ENCODE measurements at regions not wholly inside any gene's neighbourhood (a gene's known extent, or its start where the extent isn't known, plus 50 kb on each side); places are given as distances from the start of the nearest gene placed in this dataset.

GRCh38 chr3:139218046-139218445 is 125.8 kb upstream of the MRPS22 start:
- no peak for TF ChIP-seq POLR2A (IDR thresholded peaks at IDR 0.05)
- no peak for TF ChIP-seq CTCF (IDR thresholded peaks at IDR 0.05)

Data from esophagus squamous epithelium (tissue), 4 donors.